ENCODE measurements at regions not wholly inside any gene's neighbourhood (a gene's known extent, or its start where the extent isn't known, plus 50 kb on each side); places are given as distances from the start of the nearest gene placed in this dataset.

GRCh38 chr6:144660561-144661115 lies 375.5 kb downstream of the UTRN start:
- Histone ChIP-seq H3K9ac (ENCODE audit: low read depth in 2 of 2, low read length in 2 of 2) (peak overlapping the region in 1 of 2 donors; percentile 90), H3K27me3 (no peaks in the 10 kb centered on the region), H3K9me3 (no peaks in the 10 kb centered on the region), H3K4me3 (peak overlapping the region; percentile 25), H3K27ac (peak overlapping the region; percentile 78), H3K36me3 (no peaks in the 10 kb centered on the region), H3K4me1 (peaks cover 5% of the 10 kb centered on the region)
- no peak for TF ChIP-seq CTCF (IDR thresholded peaks at IDR 0.05)
- intact Hi-C loops (cut with DNase I): no loop called here
- peak; percentile 36 for DNase-seq

GRCh38 chr6:144661116-144661806 lies 376.1 kb downstream of the UTRN start:
- H3K36me3 ChIP-seq: no peaks in the 10 kb centered on the region
- intact Hi-C loops (cut with DNase I): no loop called here
- no peaks in the 10 kb centered on the region for H3K27me3 ChIP-seq
- H3K9ac ChIP-seq (ENCODE audit: low read depth in 2 of 2, low read length in 2 of 2): peak overlapping the region in 1 of 2 donors; percentile 90
- peaks cover 5% of the 10 kb centered on the region for H3K4me1 ChIP-seq
- DNase-seq: peak; percentile 87
- peak overlapping the region; percentile 78 for H3K27ac ChIP-seq
- no peaks in the 10 kb centered on the region for H3K9me3 ChIP-seq
- H3K4me3 ChIP-seq: peak overlapping the region; percentile 25
- TF ChIP-seq CTCF (IDR thresholded peaks at IDR 0.05): no peak

GRCh38 chr6:144662812-144663365 lies 377.8 kb downstream of the UTRN start:
- H3K4me1 ChIP-seq: peaks cover 5% of the 10 kb centered on the region
- intact Hi-C loops (cut with DNase I): no loop called here

GRCh38 chr6:144664281-144664680 lies 379.1 kb downstream of the UTRN start:
- Histone ChIP-seq H3K4me1 (peaks cover 1% of the 10 kb centered on the region), H3K27me3 (no peaks in the 10 kb centered on the region), H3K27ac (no peak overlapping the region), H3K9ac (ENCODE audit: low read depth in 2 of 2, low read length in 2 of 2) (no peak overlapping the region), H3K4me3 (no peak overlapping the region), H3K36me3 (no peaks in the 10 kb centered on the region), H3K9me3 (no peaks in the 10 kb centered on the region)
- intact Hi-C loops (cut with DNase I): no loop called here
- TF ChIP-seq CTCF (IDR thresholded peaks at IDR 0.05): no peak
- DNase-seq: no peak

More at GRCh38 chr6:144662812-144663365, 377.8 kb downstream of the UTRN start:
- Histone ChIP-seq H3K9me3 (no peaks in the 10 kb centered on the region), H3K36me3 (no peaks in the 10 kb centered on the region), H3K27me3 (no peaks in the 10 kb centered on the region), H3K9ac (ENCODE audit: low read depth in 2 of 2, low read length in 2 of 2) (no peak overlapping the region), H3K27ac (peak overlapping the region; percentile 78), H3K4me3 (no peak overlapping the region)
- DNase-seq: peak; percentile 42
- TF ChIP-seq CTCF (IDR thresholded peaks at IDR 0.05): no peak

- intact Hi-C loops (cut with DNase I): no loop called here
- Histone ChIP-seq H3K4me1 (no peaks in the 10 kb centered on the region), H3K4me3 (no peak overlapping the region), H3K9ac (ENCODE audit: low read depth in 2 of 2, low read length in 2 of 2) (no peak overlapping the region), H3K27ac (no peak overlapping the region), H3K27me3 (no peaks in the 10 kb centered on the region), H3K9me3 (no peaks in the 10 kb centered on the region), H3K36me3 (no peaks in the 10 kb centered on the region)
- no peak for DNase-seq
- TF ChIP-seq CTCF (IDR thresholded peaks at IDR 0.05): no peak
Measured at GRCh38 chr6:144664947-144665346, 379.8 kb downstream of the UTRN start.
